Loucy (cell line): ENCODE measurements at regions not wholly inside any gene's neighbourhood (a gene's known extent, or its start where the extent isn't known, plus 50 kb on each side); places are given as distances from the start of the nearest gene placed in this dataset.

ENCODE experiments used
- EZH2phosphoT487 ChIP-seq: fragments of 200-600 bp; IDR thresholded peaks from 2 replicates; pipeline ENCODE4 v1.6.1; 2018; ENCODE audit warnings: antibody characterized with exemption, mild to moderate bottlenecking, moderate library complexity, borderline replicate concordance
- TF ChIP-seq, protein P1 (sequence below): fragments of 200-600 bp; sonication (generic); conservative IDR thresholded peaks from 2 replicates; pipeline ENCODE4 v1.5.1; 2014; ENCODE audit warnings: mild to moderate bottlenecking, antibody characterized with exemption, low read length

DNA sequence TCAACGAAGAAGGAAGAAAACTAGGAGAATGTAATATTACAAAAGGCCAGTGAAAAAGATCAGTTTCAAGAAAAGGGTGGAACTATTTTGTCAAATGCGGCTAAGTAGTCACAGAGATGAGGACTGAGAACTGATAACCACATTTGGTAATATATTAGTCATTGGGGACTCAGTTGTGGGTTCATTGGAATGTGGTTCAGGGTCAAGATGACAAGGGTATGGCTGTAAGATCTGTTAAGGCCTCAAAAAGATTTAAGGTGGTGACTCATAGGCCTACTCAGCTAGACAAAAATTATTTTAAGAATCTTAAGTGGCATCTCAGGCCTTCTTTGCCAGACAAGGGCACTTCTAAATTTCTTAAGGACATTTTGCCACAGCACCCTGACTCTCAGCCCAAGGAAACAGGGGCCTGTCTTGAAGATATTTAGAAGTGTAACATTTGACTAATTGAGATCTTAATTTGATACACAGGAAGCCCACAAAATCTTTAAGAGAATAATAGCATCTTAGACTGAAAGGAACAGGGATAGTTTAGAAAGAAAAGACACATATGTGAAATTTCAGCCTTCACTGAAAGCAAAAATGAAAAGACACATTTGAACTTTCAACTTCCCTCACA is 81.3 kb downstream of the STRADB start:
- TF ChIP-seq, protein P1, sequence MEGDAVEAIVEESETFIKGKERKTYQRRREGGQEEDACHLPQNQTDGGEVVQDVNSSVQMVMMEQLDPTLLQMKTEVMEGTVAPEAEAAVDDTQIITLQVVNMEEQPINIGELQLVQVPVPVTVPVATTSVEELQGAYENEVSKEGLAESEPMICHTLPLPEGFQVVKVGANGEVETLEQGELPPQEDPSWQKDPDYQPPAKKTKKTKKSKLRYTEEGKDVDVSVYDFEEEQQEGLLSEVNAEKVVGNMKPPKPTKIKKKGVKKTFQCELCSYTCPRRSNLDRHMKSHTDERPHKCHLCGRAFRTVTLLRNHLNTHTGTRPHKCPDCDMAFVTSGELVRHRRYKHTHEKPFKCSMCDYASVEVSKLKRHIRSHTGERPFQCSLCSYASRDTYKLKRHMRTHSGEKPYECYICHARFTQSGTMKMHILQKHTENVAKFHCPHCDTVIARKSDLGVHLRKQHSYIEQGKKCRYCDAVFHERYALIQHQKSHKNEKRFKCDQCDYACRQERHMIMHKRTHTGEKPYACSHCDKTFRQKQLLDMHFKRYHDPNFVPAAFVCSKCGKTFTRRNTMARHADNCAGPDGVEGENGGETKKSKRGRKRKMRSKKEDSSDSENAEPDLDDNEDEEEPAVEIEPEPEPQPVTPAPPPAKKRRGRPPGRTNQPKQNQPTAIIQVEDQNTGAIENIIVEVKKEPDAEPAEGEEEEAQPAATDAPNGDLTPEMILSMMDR = no peak
- no peak for TF ChIP-seq EZH2phosphoT487
